ENCODE measurements at regions not wholly inside any gene's neighbourhood (a gene's known extent, or its start where the extent isn't known, plus 50 kb on each side); places are given as distances from the start of the nearest gene placed in this dataset.

- Mint-ChIP-seq H3K9me3 (no peaks in the 10 kb centered on the region), H3K4me3 (no peak overlapping the region), H3K4me1 (ENCODE audit: low read depth) (no peaks in the 10 kb centered on the region), H3K27me3 (ENCODE audit: insufficient read depth) (peaks cover 7% of the 10 kb centered on the region), H3K36me3 (ENCODE audit: low read depth) (no peaks in the 10 kb centered on the region), H3K27ac (no peak overlapping the region)
- DNase-seq (ENCODE audit: low spot score): no peak
- intact Hi-C loops (cut with micrococcal nuclease): no loop called here
Measured at GRCh38 chr20:43863821-43864544, 50.7 kb upstream of the TOX2 start.

GRCh38 chr20:43863330-43863729 lies 51.3 kb upstream of the TOX2 start:
- Mint-ChIP-seq H3K36me3 (ENCODE audit: low read depth) (no peaks in the 10 kb centered on the region), H3K4me3 (no peak overlapping the region), H3K27ac (no peak overlapping the region), H3K27me3 (ENCODE audit: insufficient read depth) (peaks cover 11% of the 10 kb centered on the region), H3K9me3 (no peaks in the 10 kb centered on the region), H3K4me1 (ENCODE audit: low read depth) (no peaks in the 10 kb centered on the region)
- intact Hi-C loops (cut with micrococcal nuclease): no loop called here
- no peak for DNase-seq (ENCODE audit: low spot score)

GRCh38 chr20:43862438-43862837 lies 52.2 kb upstream of the TOX2 start:
- Mint-ChIP-seq H3K9me3 (no peaks in the 10 kb centered on the region), H3K4me1 (ENCODE audit: low read depth) (no peaks in the 10 kb centered on the region), H3K4me3 (no peak overlapping the region), H3K27ac (no peak overlapping the region), H3K27me3 (ENCODE audit: insufficient read depth) (peaks cover 17% of the 10 kb centered on the region), H3K36me3 (ENCODE audit: low read depth) (no peaks in the 10 kb centered on the region)
- intact Hi-C loops (cut with micrococcal nuclease): no loop called here
- DNase-seq (ENCODE audit: low spot score): no peak

DNA sequence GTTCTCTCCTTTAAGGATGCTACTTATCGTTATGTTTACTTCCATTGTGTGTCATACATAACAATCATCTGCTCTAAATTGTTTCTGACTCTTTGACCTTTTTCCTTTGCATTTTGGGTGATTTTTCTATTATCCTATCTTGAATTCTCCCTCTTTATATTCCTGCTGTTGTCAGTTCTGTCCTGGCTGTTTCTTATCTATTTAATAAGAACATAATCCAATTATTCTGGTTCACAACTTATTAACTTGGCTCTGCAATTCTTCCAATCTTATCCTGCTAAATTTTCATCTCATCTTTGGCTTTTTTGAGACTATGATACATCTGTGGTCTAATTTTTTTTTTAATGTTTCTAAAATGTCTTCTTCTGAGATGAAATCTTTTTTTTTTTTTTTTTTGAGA lies 54.7 kb upstream of the TOX2 start:
- Mint-ChIP-seq H3K27ac (no peak overlapping the region), H3K4me3 (no peak overlapping the region), H3K4me1 (ENCODE audit: low read depth) (no peaks in the 10 kb centered on the region), H3K9me3 (no peaks in the 10 kb centered on the region), H3K36me3 (ENCODE audit: low read depth) (peaks cover 1% of the 10 kb centered on the region), H3K27me3 (ENCODE audit: insufficient read depth) (peaks cover 26% of the 10 kb centered on the region)
- intact Hi-C loops (cut with micrococcal nuclease): no loop called here
- no peak for DNase-seq (ENCODE audit: low spot score)

GRCh38 chr20:43857932-43858331 lies 56.7 kb upstream of the TOX2 start:
- H3K9me3 Mint-ChIP-seq: no peaks in the 10 kb centered on the region
- H3K4me3 Mint-ChIP-seq: no peak overlapping the region
- no peaks in the 10 kb centered on the region for H3K4me1 Mint-ChIP-seq (ENCODE audit: low read depth)
- H3K27ac Mint-ChIP-seq: no peak overlapping the region
- H3K36me3 Mint-ChIP-seq (ENCODE audit: low read depth): peaks cover 1% of the 10 kb centered on the region
- no peak for DNase-seq (ENCODE audit: low spot score)
- peaks cover 26% of the 10 kb centered on the region for H3K27me3 Mint-ChIP-seq (ENCODE audit: insufficient read depth)
- intact Hi-C loops (cut with micrococcal nuclease): no loop called here

GRCh38 chr20:43857127-43857526 lies 57.5 kb upstream of the TOX2 start:
- H3K4me3 Mint-ChIP-seq: no peak overlapping the region
- H3K27ac Mint-ChIP-seq: no peak overlapping the region
- H3K36me3 Mint-ChIP-seq (ENCODE audit: low read depth): peaks cover 1% of the 10 kb centered on the region
- intact Hi-C loops (cut with micrococcal nuclease): no loop called here
- DNase-seq (ENCODE audit: low spot score): no peak
- H3K9me3 Mint-ChIP-seq: no peaks in the 10 kb centered on the region
- H3K27me3 Mint-ChIP-seq (ENCODE audit: insufficient read depth): peaks cover 26% of the 10 kb centered on the region
- H3K4me1 Mint-ChIP-seq (ENCODE audit: low read depth): no peaks in the 10 kb centered on the region

DNA sequence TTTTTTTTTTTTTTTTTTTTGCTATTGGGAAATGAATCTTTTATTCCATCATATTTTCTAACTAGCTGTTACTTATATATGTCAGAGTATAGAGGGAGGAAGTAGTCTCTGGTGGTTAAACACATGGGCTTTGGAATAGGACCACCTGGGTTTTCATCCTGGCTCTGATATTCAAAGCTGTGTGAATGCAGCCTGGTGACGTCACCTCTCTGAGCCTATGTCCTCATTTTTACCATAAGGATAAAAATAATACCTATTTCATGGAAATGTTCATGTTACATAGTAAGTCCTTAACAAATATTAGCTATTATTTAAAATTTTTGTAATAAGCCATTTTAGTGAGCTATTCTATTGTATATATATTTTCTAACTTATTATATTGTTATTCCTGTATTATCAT lies 58.8 kb upstream of the TOX2 start:
- Mint-ChIP-seq H3K36me3 (ENCODE audit: low read depth) (peaks cover 1% of the 10 kb centered on the region), H3K9me3 (no peaks in the 10 kb centered on the region), H3K4me1 (ENCODE audit: low read depth) (no peaks in the 10 kb centered on the region), H3K4me3 (no peak overlapping the region), H3K27me3 (ENCODE audit: insufficient read depth) (peaks cover 26% of the 10 kb centered on the region), H3K27ac (no peak overlapping the region)
- intact Hi-C loops (cut with micrococcal nuclease): no loop called here
- no peak for DNase-seq (ENCODE audit: low spot score)

DNA sequence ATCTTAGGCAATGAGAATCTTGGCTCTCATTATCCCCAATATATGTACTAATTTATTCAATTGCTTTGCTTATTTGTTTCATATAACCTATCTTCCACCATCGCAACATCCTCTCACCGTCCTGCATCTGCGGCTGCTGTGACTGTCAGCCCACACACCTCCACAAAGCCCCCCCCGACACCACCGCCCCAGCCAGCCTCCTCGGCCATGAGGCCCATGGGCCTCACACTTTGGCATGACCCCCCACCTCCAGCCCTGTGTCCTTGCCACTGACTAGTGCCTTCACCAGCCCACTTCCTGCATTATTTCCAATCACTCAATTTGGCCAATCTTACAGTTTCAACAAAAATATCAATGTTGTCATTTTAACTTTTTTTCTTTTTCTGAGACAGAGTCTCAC lies 60.7 kb upstream of the TOX2 start:
- Mint-ChIP-seq H3K36me3 (ENCODE audit: low read depth) (peaks cover 1% of the 10 kb centered on the region), H3K27me3 (ENCODE audit: insufficient read depth) (peaks cover 19% of the 10 kb centered on the region), H3K27ac (no peak overlapping the region), H3K4me3 (no peak overlapping the region), H3K9me3 (no peaks in the 10 kb centered on the region), H3K4me1 (ENCODE audit: low read depth) (no peaks in the 10 kb centered on the region)
- intact Hi-C loops (cut with micrococcal nuclease): no loop called here
- no peak for DNase-seq (ENCODE audit: low spot score)

GRCh38 chr20:43853174-43853803 lies 61.4 kb upstream of the TOX2 start:
- no peak overlapping the region for H3K27ac Mint-ChIP-seq
- peaks cover 15% of the 10 kb centered on the region for H3K27me3 Mint-ChIP-seq (ENCODE audit: insufficient read depth)
- intact Hi-C loops (cut with micrococcal nuclease): no loop called here
- no peaks in the 10 kb centered on the region for H3K4me1 Mint-ChIP-seq (ENCODE audit: low read depth)
- no peaks in the 10 kb centered on the region for H3K9me3 Mint-ChIP-seq
- DNase-seq (ENCODE audit: low spot score): no peak
- peaks cover 1% of the 10 kb centered on the region for H3K36me3 Mint-ChIP-seq (ENCODE audit: low read depth)
- H3K4me3 Mint-ChIP-seq: no peak overlapping the region

- Mint-ChIP-seq H3K4me1 (ENCODE audit: low read depth) (peaks cover 25% of the 10 kb centered on the region), H3K27ac (no peak overlapping the region), H3K4me3 (no peak overlapping the region), H3K27me3 (ENCODE audit: insufficient read depth) (no peaks in the 10 kb centered on the region), H3K36me3 (ENCODE audit: low read depth) (no peaks in the 10 kb centered on the region), H3K9me3 (no peaks in the 10 kb centered on the region)
- intact Hi-C loops (cut with micrococcal nuclease): no loop called here
- no peak for DNase-seq (ENCODE audit: low spot score)
Measured at GRCh38 chr20:43849496-43850186, 65.0 kb upstream of the TOX2 start.

- no peaks in the 10 kb centered on the region for H3K36me3 Mint-ChIP-seq (ENCODE audit: low read depth)
- intact Hi-C loops (cut with micrococcal nuclease): loop anchor here (2.0 kb wide), 1 partner anchor 58 kb away; no protein-coding TSS in a partner anchor
- H3K9me3 Mint-ChIP-seq: no peaks in the 10 kb centered on the region
- no peak overlapping the region for H3K4me3 Mint-ChIP-seq
- no peak for DNase-seq (ENCODE audit: low spot score)
- H3K27me3 Mint-ChIP-seq (ENCODE audit: insufficient read depth): peaks cover 7% of the 10 kb centered on the region
- H3K4me1 Mint-ChIP-seq (ENCODE audit: low read depth): peaks cover 40% of the 10 kb centered on the region
- H3K27ac Mint-ChIP-seq: no peak overlapping the region
Measured at GRCh38 chr20:43846516-43846905, 68.1 kb upstream of the TOX2 start.

DNA sequence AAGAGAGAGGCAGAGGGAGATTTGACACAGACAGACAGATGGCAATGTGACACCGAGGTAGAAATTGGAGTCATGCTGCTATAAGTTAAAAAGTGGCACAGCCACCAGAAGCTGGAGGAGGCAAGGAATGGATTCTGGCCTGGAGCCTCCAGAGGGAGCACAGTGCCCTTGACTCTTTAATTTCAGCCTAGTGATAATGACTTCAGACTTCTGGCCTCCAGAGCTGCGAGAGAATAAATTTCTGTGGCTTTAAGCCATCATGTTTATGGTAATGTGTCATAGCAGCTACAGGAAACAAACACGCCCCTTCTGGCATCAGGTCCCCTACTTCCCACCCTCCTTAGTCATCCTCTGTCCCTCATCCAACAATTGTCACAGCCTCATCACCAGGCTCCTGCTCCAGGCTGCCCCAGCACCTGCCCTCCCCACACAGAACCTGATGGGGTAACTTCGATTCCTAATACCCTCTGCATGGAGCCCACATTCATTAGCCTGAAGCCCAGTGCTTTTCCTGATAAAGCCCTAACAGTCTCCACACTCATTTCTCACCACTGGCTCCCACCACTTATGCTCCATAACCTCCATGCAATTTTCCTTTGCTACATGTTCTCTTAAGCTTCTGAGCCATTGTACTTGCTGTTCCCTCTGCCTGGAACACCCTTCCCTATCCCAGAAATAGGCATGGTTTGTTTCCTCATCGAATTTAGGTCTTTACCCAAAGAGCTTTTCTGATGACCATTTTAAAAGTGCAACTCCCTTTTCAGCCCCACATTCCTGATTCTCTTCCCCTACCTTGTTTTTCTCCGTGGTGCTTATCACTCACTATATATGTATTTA lies 69.7 kb upstream of the TOX2 start:
- peak overlapping the region; percentile 65 for H3K27ac Mint-ChIP-seq
- intact Hi-C loops (cut with micrococcal nuclease): loop anchor here (1.0 kb wide), 1 partner anchor 94 kb away; no protein-coding TSS in a partner anchor
- DNase-seq (ENCODE audit: low spot score): no peak
- H3K9me3 Mint-ChIP-seq: no peaks in the 10 kb centered on the region
- H3K4me1 Mint-ChIP-seq (ENCODE audit: low read depth): peaks cover 48% of the 10 kb centered on the region
- no peaks in the 10 kb centered on the region for H3K36me3 Mint-ChIP-seq (ENCODE audit: low read depth)
- H3K27me3 Mint-ChIP-seq (ENCODE audit: insufficient read depth): peaks cover 7% of the 10 kb centered on the region
- no peak overlapping the region for H3K4me3 Mint-ChIP-seq
